ENCODE measurements at regions not wholly inside any gene's neighbourhood (a gene's known extent, or its start where the extent isn't known, plus 50 kb on each side); places are given as distances from the start of the nearest gene placed in this dataset.

- TF ChIP-seq, protein P1, sequence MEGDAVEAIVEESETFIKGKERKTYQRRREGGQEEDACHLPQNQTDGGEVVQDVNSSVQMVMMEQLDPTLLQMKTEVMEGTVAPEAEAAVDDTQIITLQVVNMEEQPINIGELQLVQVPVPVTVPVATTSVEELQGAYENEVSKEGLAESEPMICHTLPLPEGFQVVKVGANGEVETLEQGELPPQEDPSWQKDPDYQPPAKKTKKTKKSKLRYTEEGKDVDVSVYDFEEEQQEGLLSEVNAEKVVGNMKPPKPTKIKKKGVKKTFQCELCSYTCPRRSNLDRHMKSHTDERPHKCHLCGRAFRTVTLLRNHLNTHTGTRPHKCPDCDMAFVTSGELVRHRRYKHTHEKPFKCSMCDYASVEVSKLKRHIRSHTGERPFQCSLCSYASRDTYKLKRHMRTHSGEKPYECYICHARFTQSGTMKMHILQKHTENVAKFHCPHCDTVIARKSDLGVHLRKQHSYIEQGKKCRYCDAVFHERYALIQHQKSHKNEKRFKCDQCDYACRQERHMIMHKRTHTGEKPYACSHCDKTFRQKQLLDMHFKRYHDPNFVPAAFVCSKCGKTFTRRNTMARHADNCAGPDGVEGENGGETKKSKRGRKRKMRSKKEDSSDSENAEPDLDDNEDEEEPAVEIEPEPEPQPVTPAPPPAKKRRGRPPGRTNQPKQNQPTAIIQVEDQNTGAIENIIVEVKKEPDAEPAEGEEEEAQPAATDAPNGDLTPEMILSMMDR (IDR thresholded peaks at IDR 0.05): no peak
- no peak for TF ChIP-seq ZFX (IDR thresholded peaks at IDR 0.05; ENCODE audit: borderline replicate concordance)
Observed at GRCh38 chr4:152037435-152037834, 276.6 kb upstream of the GATB start.

All from 22Rv1 (cell line).